Ishikawa (cell line): ENCODE measurements at regions not wholly inside any gene's neighbourhood (a gene's known extent, or its start where the extent isn't known, plus 50 kb on each side); places are given as distances from the start of the nearest gene placed in this dataset.

Experiments
- CEBPB ChIP-seq: IDR thresholded peaks from 2 replicates; pipeline ENCODE4 v1.6.1; 2012
- CREB1 ChIP-seq: IDR thresholded peaks from 2 replicates; pipeline ENCODE4 v1.6.1; 2012; ENCODE audit warnings: low read depth
- EGR1 ChIP-seq: IDR thresholded peaks from 2 replicates; pipeline ENCODE4 v1.6.1; 2012
- EP300 ChIP-seq: IDR thresholded peaks from 2 replicates; pipeline ENCODE4 v1.6.1; 2012; ENCODE audit warnings: borderline replicate concordance
- FOXM1 ChIP-seq: IDR thresholded peaks from 2 replicates; pipeline ENCODE4 v1.6.1; 2012; ENCODE audit warnings: low read depth, borderline replicate concordance
- NFIC ChIP-seq: IDR thresholded peaks from 2 replicates; pipeline ENCODE4 v1.6.1; 2012
- RAD21 ChIP-seq: IDR thresholded peaks from 2 replicates; pipeline ENCODE4 v1.6.1; 2012; ENCODE audit warnings: low read depth
- TAF1 ChIP-seq: IDR thresholded peaks from 2 replicates; pipeline ENCODE4 v1.6.1; 2012; ENCODE audit warnings: low read depth, mild to moderate bottlenecking
- TEAD4 ChIP-seq: IDR thresholded peaks from 2 replicates; pipeline ENCODE4 v1.6.1; 2012
- YY1 ChIP-seq: IDR thresholded peaks from 2 replicates; pipeline ENCODE4 v1.6.1; 2012; ENCODE audit warnings: low read depth
- ZBTB7A ChIP-seq: IDR thresholded peaks from 2 replicates; pipeline ENCODE4 v1.6.1; 2012; ENCODE audit warnings: low read depth
- TF ChIP-seq, protein P1 (sequence below): IDR thresholded peaks from 2 replicates; pipeline ENCODE4 v1.6.1; 2012
- TF ChIP-seq, protein P2 (sequence below): IDR thresholded peaks from 2 replicates; pipeline ENCODE4 v1.6.1; 2012
- TF ChIP-seq, protein P3 (sequence below): IDR thresholded peaks from 2 replicates; pipeline ENCODE4 v1.6.1; 2012; ENCODE audit warnings: low read depth, mild to moderate bottlenecking

DNA sequence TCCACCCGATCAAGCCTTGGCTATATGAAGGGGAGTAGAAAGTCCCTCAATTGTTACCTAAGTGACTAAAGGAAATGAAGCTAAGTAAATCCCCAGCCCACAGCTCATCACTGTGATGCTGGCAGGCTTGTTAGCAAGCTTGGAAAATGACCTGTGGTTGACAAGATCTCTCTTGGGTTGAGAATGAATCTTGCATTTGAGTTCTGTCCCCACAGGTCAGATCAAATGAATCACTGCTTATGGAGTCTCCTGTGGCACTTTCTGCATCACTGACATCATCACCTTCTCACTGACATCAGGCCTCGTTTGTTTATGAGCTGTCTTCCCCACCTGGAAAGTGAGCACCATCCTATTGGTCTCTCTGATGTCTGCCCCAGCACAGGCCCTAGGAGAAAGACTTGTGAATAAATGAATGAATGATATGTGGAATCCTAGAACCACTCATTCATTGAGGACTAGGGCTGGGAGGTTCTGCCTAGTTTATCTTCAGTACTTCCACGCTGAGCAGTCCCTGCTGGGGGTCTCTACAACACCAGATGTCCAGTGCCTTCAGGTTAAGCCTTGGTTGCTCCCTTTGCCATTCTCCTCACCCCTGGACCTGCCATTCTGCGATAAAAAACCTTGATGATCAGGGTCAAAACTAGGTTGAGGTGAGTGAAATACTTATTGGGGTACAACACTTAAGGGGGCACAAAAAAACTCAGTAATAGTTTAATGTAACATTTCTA lies 318.4 kb upstream of the MOCS1 start:
- TF ChIP-seq, protein P1, sequence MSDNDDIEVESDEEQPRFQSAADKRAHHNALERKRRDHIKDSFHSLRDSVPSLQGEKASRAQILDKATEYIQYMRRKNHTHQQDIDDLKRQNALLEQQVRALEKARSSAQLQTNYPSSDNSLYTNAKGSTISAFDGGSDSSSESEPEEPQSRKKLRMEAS = no peak
- no peak for TF ChIP-seq EP300
- no peak for TF ChIP-seq CEBPB
- TF ChIP-seq FOXM1 = no peak
- no peak for TF ChIP-seq RAD21
- no peak for TF ChIP-seq TAF1
- TF ChIP-seq YY1 = no peak
- TF ChIP-seq, protein P2, sequence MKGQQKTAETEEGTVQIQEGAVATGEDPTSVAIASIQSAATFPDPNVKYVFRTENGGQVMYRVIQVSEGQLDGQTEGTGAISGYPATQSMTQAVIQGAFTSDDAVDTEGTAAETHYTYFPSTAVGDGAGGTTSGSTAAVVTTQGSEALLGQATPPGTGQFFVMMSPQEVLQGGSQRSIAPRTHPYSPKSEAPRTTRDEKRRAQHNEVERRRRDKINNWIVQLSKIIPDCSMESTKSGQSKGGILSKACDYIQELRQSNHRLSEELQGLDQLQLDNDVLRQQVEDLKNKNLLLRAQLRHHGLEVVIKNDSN = no peak
- TF ChIP-seq ZBTB7A = no peak
- TF ChIP-seq, protein P3, sequence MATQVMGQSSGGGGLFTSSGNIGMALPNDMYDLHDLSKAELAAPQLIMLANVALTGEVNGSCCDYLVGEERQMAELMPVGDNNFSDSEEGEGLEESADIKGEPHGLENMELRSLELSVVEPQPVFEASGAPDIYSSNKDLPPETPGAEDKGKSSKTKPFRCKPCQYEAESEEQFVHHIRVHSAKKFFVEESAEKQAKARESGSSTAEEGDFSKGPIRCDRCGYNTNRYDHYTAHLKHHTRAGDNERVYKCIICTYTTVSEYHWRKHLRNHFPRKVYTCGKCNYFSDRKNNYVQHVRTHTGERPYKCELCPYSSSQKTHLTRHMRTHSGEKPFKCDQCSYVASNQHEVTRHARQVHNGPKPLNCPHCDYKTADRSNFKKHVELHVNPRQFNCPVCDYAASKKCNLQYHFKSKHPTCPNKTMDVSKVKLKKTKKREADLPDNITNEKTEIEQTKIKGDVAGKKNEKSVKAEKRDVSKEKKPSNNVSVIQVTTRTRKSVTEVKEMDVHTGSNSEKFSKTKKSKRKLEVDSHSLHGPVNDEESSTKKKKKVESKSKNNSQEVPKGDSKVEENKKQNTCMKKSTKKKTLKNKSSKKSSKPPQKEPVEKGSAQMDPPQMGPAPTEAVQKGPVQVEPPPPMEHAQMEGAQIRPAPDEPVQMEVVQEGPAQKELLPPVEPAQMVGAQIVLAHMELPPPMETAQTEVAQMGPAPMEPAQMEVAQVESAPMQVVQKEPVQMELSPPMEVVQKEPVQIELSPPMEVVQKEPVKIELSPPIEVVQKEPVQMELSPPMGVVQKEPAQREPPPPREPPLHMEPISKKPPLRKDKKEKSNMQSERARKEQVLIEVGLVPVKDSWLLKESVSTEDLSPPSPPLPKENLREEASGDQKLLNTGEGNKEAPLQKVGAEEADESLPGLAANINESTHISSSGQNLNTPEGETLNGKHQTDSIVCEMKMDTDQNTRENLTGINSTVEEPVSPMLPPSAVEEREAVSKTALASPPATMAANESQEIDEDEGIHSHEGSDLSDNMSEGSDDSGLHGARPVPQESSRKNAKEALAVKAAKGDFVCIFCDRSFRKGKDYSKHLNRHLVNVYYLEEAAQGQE = no peak
- TF ChIP-seq CREB1 = no peak
- TF ChIP-seq EGR1 = no peak
- no peak for TF ChIP-seq TEAD4
- no peak for TF ChIP-seq NFIC
